ENCODE measurements at regions not wholly inside any gene's neighbourhood (a gene's known extent, or its start where the extent isn't known, plus 50 kb on each side); places are given as distances from the start of the nearest gene placed in this dataset.

- no peak overlapping the region for H3K4me2 ChIP-seq (ENCODE audit: insufficient read depth, insufficient read length, low read length)
- peaks cover 0 to 2% (median 0%) of the 10 kb centered on the region in 3 experiments; a peak in 1 of 7 replicates for H3K36me3 Mint-ChIP-seq (ENCODE audit: insufficient read depth in 1 of 3, low read depth in 3 of 3)
- no peak overlapping the region for H2AK5ac ChIP-seq (ENCODE audit: insufficient read length, low read length)
- no peak overlapping the region for H3K23ac ChIP-seq (ENCODE audit: insufficient read length, low read depth, low read length)
- no peak overlapping the region for H2BK20ac ChIP-seq (ENCODE audit: low read depth, low read length, poor library complexity, severe bottlenecking)
- H4K5ac ChIP-seq (ENCODE audit: insufficient read length, low read depth, low read length): no peak overlapping the region
- H3T11ph ChIP-seq (ENCODE audit: low read length): no peak overlapping the region
- no peaks in the 10 kb centered on the region; the same call in 1 of the 2 replicates for H3K27me3 Mint-ChIP-seq (ENCODE audit: low read depth)
- no peak overlapping the region for H3K56ac ChIP-seq (ENCODE audit: insufficient read length, low read depth, low read length)
- H3K4me3 Mint-ChIP-seq: no peak overlapping the region
- H3K18ac ChIP-seq (ENCODE audit: insufficient read length, low read depth, low read length): no peak overlapping the region
- H3K23me2 ChIP-seq (ENCODE audit: insufficient read length, low read depth, low read length, poor library complexity, severe bottlenecking): no peaks in the 10 kb centered on the region
- no peak overlapping the region for H3K4ac ChIP-seq (ENCODE audit: low read depth, low read length)
- no peak for DNase-seq
- no peaks in the 10 kb centered on the region for H3K79me2 ChIP-seq (ENCODE audit: insufficient read depth, low read length)
- no peak overlapping the region for H3K27ac ChIP-seq (ENCODE audit: insufficient read length, low read depth, low read length)
- H2BK120ac ChIP-seq (ENCODE audit: low read depth, low read length, poor library complexity, severe bottlenecking): no peak overlapping the region
- TF ChIP-seq CTCF (conservative IDR thresholded peaks at IDR 0.05): no peak
- H3K27me3 ChIP-seq (ENCODE audit: insufficient read depth, low read length): no peaks in the 10 kb centered on the region
- no peak overlapping the region for H3K14ac ChIP-seq (ENCODE audit: insufficient read depth, low read length)
- H3K9me3 Mint-ChIP-seq: no peaks in the 10 kb centered on the region
- no peak overlapping the region for H4K8ac ChIP-seq (replicated peaks; ENCODE audit: insufficient read length, low read depth, low read length)
- H2BK15ac ChIP-seq (ENCODE audit: low read depth, low read length): no peak overlapping the region
- peaks cover 20 to 22% of the 10 kb centered on the region in 2 experiments for H3K4me1 Mint-ChIP-seq
- no peak overlapping the region for H3K27ac Mint-ChIP-seq
- H2BK12ac ChIP-seq (ENCODE audit: insufficient read length, low read depth, low read length): no peak overlapping the region
- H3K9ac ChIP-seq (ENCODE audit: extremely low read depth, insufficient read length, low read length): no peak overlapping the region
- no peak overlapping the region for H2AFZ ChIP-seq (ENCODE audit: low read length)
- H3K9me3 ChIP-seq (ENCODE audit: control insufficient read depth, low read depth, low read length): no peaks in the 10 kb centered on the region
- no peaks in the 10 kb centered on the region for H4K20me1 ChIP-seq (ENCODE audit: control insufficient read depth, insufficient read depth, insufficient read length)
- no peaks in the 10 kb centered on the region; the same call in 1 of the 2 replicates for H3K4me1 ChIP-seq (ENCODE audit: insufficient read depth, low read length)
- H2BK5ac ChIP-seq (ENCODE audit: insufficient read length, low read length): no peak overlapping the region
- H4K91ac ChIP-seq (ENCODE audit: insufficient read length, low read depth, low read length): no peak overlapping the region
- H3K79me1 ChIP-seq (ENCODE audit: insufficient read depth, low read depth, low read length, poor library complexity, severe bottlenecking): no peaks in the 10 kb centered on the region
These were observed 488.1 kb downstream of the SMARCA1 start for GRCh38 chrX:129035180-129035579.

Measured in H9 (cell line).